IMR-90 (cell line): ENCODE measurements at regions not wholly inside any gene's neighbourhood (a gene's known extent, or its start where the extent isn't known, plus 50 kb on each side); places are given as distances from the start of the nearest gene placed in this dataset.

ENCODE experiments used
- BHLHE40 ChIP-seq: fragments of 150-350 bp; IDR thresholded peaks from 2 replicates; pipeline ENCODE4 v1.6.1; 2016; ENCODE audit warnings: mild to moderate bottlenecking, low read depth, low read length
- CEBPB ChIP-seq: IDR thresholded peaks from 2 replicates; pipeline ENCODE4 v1.6.1; 2012; ENCODE audit warnings: low read depth, low read length, improper control_type of control experiment
- CHD1 ChIP-seq: IDR thresholded peaks from 2 replicates; pipeline ENCODE4 v1.6.1; 2012; ENCODE audit warnings: low read depth, low read length, improper control_type of control experiment
- ELK1 ChIP-seq: fragments of 150-350 bp; IDR thresholded peaks from 2 replicates; pipeline ENCODE4 v1.6.1; 2016; ENCODE audit warnings: low read depth, mild to moderate bottlenecking, low read length, moderate library complexity, borderline replicate concordance
- FOS ChIP-seq: fragments of 150-350 bp; IDR thresholded peaks from 2 replicates; pipeline ENCODE4 v1.6.1; 2016; ENCODE audit warnings: low read depth, low read length
- MAFK ChIP-seq: IDR thresholded peaks from 2 replicates; pipeline ENCODE4 v1.6.1; 2012; ENCODE audit warnings: low read depth, low read length, improper control_type of control experiment
- MAZ ChIP-seq: IDR thresholded peaks from 2 replicates; pipeline ENCODE4 v1.6.1; 2012; ENCODE audit warnings: low read depth, mild to moderate bottlenecking, low read length, improper control_type of control experiment, moderate library complexity, borderline replicate concordance
- POLR2A ChIP-seq: IDR thresholded peaks from 2 replicates; pipeline ENCODE4 v1.6.1; 2012; ENCODE audit warnings: mild to moderate bottlenecking, low read depth, low read length
- RAD21 ChIP-seq: IDR thresholded peaks from 2 replicates; pipeline ENCODE4 v1.6.1; 2012; ENCODE audit warnings: low read length, improper control_type of control experiment
- RCOR1 ChIP-seq: IDR thresholded peaks from 2 replicates; pipeline ENCODE4 v1.6.1; 2012; ENCODE audit warnings: mild to moderate bottlenecking, low read length, improper control_type of control experiment; ENCODE audit not compliant: insufficient replicate concordance
- RFX5 ChIP-seq: IDR thresholded peaks from 2 replicates; pipeline ENCODE4 v1.8.0; 2012; ENCODE audit warnings: low read depth, mild to moderate bottlenecking, low read length, moderate library complexity
- SMC3 ChIP-seq: fragments of 150-350 bp; IDR thresholded peaks from 2 replicates; pipeline ENCODE4 v1.6.1; 2016; ENCODE audit warnings: low read depth, mild to moderate bottlenecking, antibody characterized with exemption, low read length, moderate library complexity
- TF ChIP-seq, protein P1 (sequence below): conservative IDR thresholded peaks from 2 replicates; pipeline ENCODE4 v1.5.1; 2012; ENCODE audit warnings: mild to moderate bottlenecking, low read depth, low read length, improper control_type of control experiment
- TF ChIP-seq, protein P2 (sequence below): fragments of 150-350 bp; IDR thresholded peaks from 2 replicates; pipeline ENCODE4 v1.6.1; 2017; ENCODE audit warnings: mild to moderate bottlenecking, antibody characterized with exemption, low read length, low read depth

DNA sequence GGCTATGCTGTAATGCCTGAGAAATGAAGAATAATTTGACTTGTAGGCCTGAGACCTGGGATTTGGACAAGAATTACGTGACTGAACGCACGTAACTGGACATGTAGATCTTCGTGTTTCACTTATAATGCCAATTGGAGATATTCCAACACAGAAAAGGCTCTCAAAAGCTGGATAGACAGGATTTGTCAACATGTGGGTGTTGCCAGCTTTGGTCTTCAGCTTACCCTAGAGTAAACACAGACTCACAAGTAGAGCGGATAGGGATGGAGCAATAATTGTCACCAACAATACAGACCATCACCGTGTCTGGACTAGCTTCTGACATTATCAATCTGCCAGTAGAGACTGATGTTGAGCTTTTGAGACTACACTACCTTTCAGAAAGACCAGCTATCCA lies 1511.0 kb upstream of the ADGRL3 start:
- TF ChIP-seq, protein P1, sequence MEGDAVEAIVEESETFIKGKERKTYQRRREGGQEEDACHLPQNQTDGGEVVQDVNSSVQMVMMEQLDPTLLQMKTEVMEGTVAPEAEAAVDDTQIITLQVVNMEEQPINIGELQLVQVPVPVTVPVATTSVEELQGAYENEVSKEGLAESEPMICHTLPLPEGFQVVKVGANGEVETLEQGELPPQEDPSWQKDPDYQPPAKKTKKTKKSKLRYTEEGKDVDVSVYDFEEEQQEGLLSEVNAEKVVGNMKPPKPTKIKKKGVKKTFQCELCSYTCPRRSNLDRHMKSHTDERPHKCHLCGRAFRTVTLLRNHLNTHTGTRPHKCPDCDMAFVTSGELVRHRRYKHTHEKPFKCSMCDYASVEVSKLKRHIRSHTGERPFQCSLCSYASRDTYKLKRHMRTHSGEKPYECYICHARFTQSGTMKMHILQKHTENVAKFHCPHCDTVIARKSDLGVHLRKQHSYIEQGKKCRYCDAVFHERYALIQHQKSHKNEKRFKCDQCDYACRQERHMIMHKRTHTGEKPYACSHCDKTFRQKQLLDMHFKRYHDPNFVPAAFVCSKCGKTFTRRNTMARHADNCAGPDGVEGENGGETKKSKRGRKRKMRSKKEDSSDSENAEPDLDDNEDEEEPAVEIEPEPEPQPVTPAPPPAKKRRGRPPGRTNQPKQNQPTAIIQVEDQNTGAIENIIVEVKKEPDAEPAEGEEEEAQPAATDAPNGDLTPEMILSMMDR = no peak
- TF ChIP-seq POLR2A = no peak
- TF ChIP-seq MAFK = no peak
- no peak for TF ChIP-seq CEBPB
- no peak for TF ChIP-seq BHLHE40
- TF ChIP-seq FOS = no peak
- TF ChIP-seq, protein P2, sequence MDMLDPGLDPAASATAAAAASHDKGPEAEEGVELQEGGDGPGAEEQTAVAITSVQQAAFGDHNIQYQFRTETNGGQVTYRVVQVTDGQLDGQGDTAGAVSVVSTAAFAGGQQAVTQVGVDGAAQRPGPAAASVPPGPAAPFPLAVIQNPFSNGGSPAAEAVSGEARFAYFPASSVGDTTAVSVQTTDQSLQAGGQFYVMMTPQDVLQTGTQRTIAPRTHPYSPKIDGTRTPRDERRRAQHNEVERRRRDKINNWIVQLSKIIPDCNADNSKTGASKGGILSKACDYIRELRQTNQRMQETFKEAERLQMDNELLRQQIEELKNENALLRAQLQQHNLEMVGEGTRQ = no peak
- TF ChIP-seq RAD21 = no peak
- TF ChIP-seq CHD1 = no peak
- TF ChIP-seq RCOR1 = no peak
- TF ChIP-seq MAZ = no peak
- TF ChIP-seq SMC3 = no peak
- no peak for TF ChIP-seq ELK1
- no peak for TF ChIP-seq RFX5
